DND-41 (cell line): ENCODE measurements at regions not wholly inside any gene's neighbourhood (a gene's known extent, or its start where the extent isn't known, plus 50 kb on each side); places are given as distances from the start of the nearest gene placed in this dataset.

Experiments used
- ATAC-seq: fragments of 200-7000 bp; cut with Tn5 transposase; 3 replicates; pipeline ENCODE4 v1.9.1; 2021; ENCODE audit warnings: low read depth; ENCODE audit not compliant: insufficient read depth
- DNase-seq: peaks from one replicate; pipeline ENCODE4 v3.0.0-alpha.2; 2020
- H2AFZ ChIP-seq: 2 replicates; pipeline ENCODE4 v1.6.0; 2012; ENCODE audit warnings: low read depth, low read length
- H3K27ac ChIP-seq: 2 replicates; pipeline ENCODE4 v1.5.1; 2012; ENCODE audit warnings: low read length, inconsistent platforms
- H3K27me3 ChIP-seq: fragments of 200-600 bp; sonication (generic); 2 replicates; pipeline ENCODE4 v1.6.0; 2012; ENCODE audit warnings: low read length, mild to moderate bottlenecking, inconsistent platforms; ENCODE audit not compliant: insufficient read depth, poor library complexity
- H3K36me3 ChIP-seq: 2 replicates; pipeline ENCODE4 v1.5.1; 2012; ENCODE audit warnings: low read length, inconsistent platforms; ENCODE audit not compliant: insufficient read depth
- H3K4me1 ChIP-seq: 2 replicates; pipeline ENCODE4 v1.5.1; 2012; ENCODE audit warnings: mild to moderate bottlenecking, low read length; ENCODE audit not compliant: insufficient read depth
- H3K4me2 ChIP-seq: 2 replicates; pipeline ENCODE4 v1.6.0; 2012; ENCODE audit warnings: mild to moderate bottlenecking, moderate library complexity, low read length, inconsistent platforms; ENCODE audit not compliant: insufficient read depth
- H3K4me3 ChIP-seq, 2 experiments: fragments of 200-600 bp in 1 of 2; shearing (Covaris generic) in 1 of 2; 2 replicates each; pipeline ENCODE4 v1.5.1; 2012 to 2016; ENCODE audit warnings: inconsistent platforms in 2 of 2, low read length in 2 of 2, mild to moderate bottlenecking in 2 of 2, low read depth in 1 of 2, moderate library complexity in 1 of 2
- H3K79me2 ChIP-seq: 2 replicates; pipeline ENCODE4 v1.6.0; 2012; ENCODE audit warnings: low read length, inconsistent platforms; ENCODE audit not compliant: insufficient read depth
- H3K9ac ChIP-seq: 2 replicates; pipeline ENCODE4 v1.6.0; 2012; ENCODE audit warnings: low read depth, mild to moderate bottlenecking, inconsistent platforms, low read length, moderate library complexity
- H3K9me3 ChIP-seq: 2 replicates; pipeline ENCODE4 v1.5.1; 2012; ENCODE audit warnings: low read length, moderate library complexity, mild to moderate bottlenecking, inconsistent platforms; ENCODE audit not compliant: insufficient read depth, severe bottlenecking
- H4K20me1 ChIP-seq: 2 replicates; pipeline ENCODE4 v1.6.0; 2012; ENCODE audit warnings: low read length; ENCODE audit not compliant: insufficient read depth
- CTCF ChIP-seq: IDR thresholded peaks from 2 replicates; pipeline ENCODE4 v1.5.1; 2012; ENCODE audit warnings: borderline replicate concordance, low read length, moderate library complexity, mild to moderate bottlenecking; ENCODE audit not compliant: poor library complexity, severe bottlenecking; ENCODE audit errors: extremely low read depth
- EZH2 ChIP-seq: IDR thresholded peaks from 3 replicates; pipeline ENCODE4 v1.6.1; 2012; ENCODE audit warnings: borderline replicate concordance, low read depth, mild to moderate bottlenecking, moderate library complexity, low read length, inconsistent platforms; ENCODE audit not compliant: severe bottlenecking

- no peak overlapping the region for H3K4me2 ChIP-seq
- H2AFZ ChIP-seq, result no peak overlapping the region
These were observed 59.3 kb upstream of the ABCC4 start for GRCh38 chr13:95360464-95361097.

GRCh38 chr13:95361686-95362085, 60.4 kb upstream of the ABCC4 start:
- no peak for ATAC-seq
- no peaks in the 10 kb centered on the region for H3K36me3 ChIP-seq
- H3K79me2 ChIP-seq, result no peaks in the 10 kb centered on the region
- H3K4me1 ChIP-seq, result no peaks in the 10 kb centered on the region
- no peak overlapping the region for H3K9ac ChIP-seq
- no peak overlapping the region for H3K27ac ChIP-seq
- H2AFZ ChIP-seq, result no peak overlapping the region
- H3K9me3 ChIP-seq, result no peaks in the 10 kb centered on the region
- no peaks in the 10 kb centered on the region for H3K27me3 ChIP-seq
- DNase-seq, result no peak
- no peaks in the 10 kb centered on the region for H4K20me1 ChIP-seq
- no peak overlapping the region for H3K4me2 ChIP-seq
- no peak overlapping the region for H3K4me3 ChIP-seq
- TF ChIP-seq EZH2 (no peak), CTCF (no peak)

More at GRCh38 chr13:95360464-95361097, 59.3 kb upstream of the ABCC4 start:
- Histone ChIP-seq H3K9ac (no peak overlapping the region), H3K4me3 (no peak overlapping the region), H3K4me1 (no peaks in the 10 kb centered on the region), H4K20me1 (no peaks in the 10 kb centered on the region), H3K9me3 (no peaks in the 10 kb centered on the region), H3K27ac (no peak overlapping the region), H3K36me3 (no peaks in the 10 kb centered on the region), H3K27me3 (no peaks in the 10 kb centered on the region), H3K79me2 (no peaks in the 10 kb centered on the region)
- ATAC-seq (no peak), DNase-seq (no peak)
- TF ChIP-seq EZH2 (no peak), CTCF (no peak)

- no peak overlapping the region for H3K9ac ChIP-seq
- no peaks in the 10 kb centered on the region for H3K4me1 ChIP-seq
- no peak overlapping the region for H3K4me3 ChIP-seq
- H3K27me3 ChIP-seq, result no peaks in the 10 kb centered on the region
- no peaks in the 10 kb centered on the region for H3K9me3 ChIP-seq
- H4K20me1 ChIP-seq, result no peaks in the 10 kb centered on the region
- no peak for ATAC-seq
- no peak overlapping the region for H3K4me2 ChIP-seq
- TF ChIP-seq EZH2, result no peak
- TF ChIP-seq CTCF, result no peak
- H3K79me2 ChIP-seq, result no peaks in the 10 kb centered on the region
- H2AFZ ChIP-seq, result no peak overlapping the region
- no peak for DNase-seq
- H3K27ac ChIP-seq, result no peak overlapping the region
- no peaks in the 10 kb centered on the region for H3K36me3 ChIP-seq
These were observed 61.4 kb upstream of the ABCC4 start for GRCh38 chr13:95362666-95363065.

- Histone ChIP-seq H3K4me1 (no peaks in the 10 kb centered on the region), H3K9me3 (no peaks in the 10 kb centered on the region), H3K9ac (no peak overlapping the region), H3K4me2 (no peak overlapping the region), H3K79me2 (no peaks in the 10 kb centered on the region), H3K4me3 (no peak overlapping the region), H3K27ac (no peak overlapping the region), H4K20me1 (no peaks in the 10 kb centered on the region), H3K36me3 (no peaks in the 10 kb centered on the region), H2AFZ (no peak overlapping the region), H3K27me3 (no peaks in the 10 kb centered on the region)
- ATAC-seq (no peak), DNase-seq (no peak)
- TF ChIP-seq CTCF (no peak), EZH2 (no peak)
These were observed 66.1 kb upstream of the ABCC4 start for GRCh38 chr13:95367309-95367843.
